ENCODE measurements at regions not wholly inside any gene's neighbourhood (a gene's known extent, or its start where the extent isn't known, plus 50 kb on each side); places are given as distances from the start of the nearest gene placed in this dataset.

- DNase-seq: no peak
- peaks cover 95% of the 10 kb centered on the region for H3K27me3 ChIP-seq (ENCODE audit: insufficient read depth, low read depth)
- POLR2A ChIA-PET (ENCODE audit: unreplicated experiment): interaction anchor here (0.7 kb wide), 1 partner anchor 14 kb away, joined by 3 read pairs; no protein-coding TSS in a partner anchor
- H4K20me1 ChIP-seq (ENCODE audit: insufficient read depth): no peaks in the 10 kb centered on the region
- H3K4me2 ChIP-seq: no peak overlapping the region
- no peaks in the 10 kb centered on the region for H3F3A ChIP-seq (ENCODE audit: insufficient read depth, low read depth)
- no peak overlapping the region for H3K4me3 ChIP-seq
- no peak overlapping the region for H2AFZ ChIP-seq
- H3K27ac ChIP-seq: no peak overlapping the region
- CTCF ChIA-PET: no interaction called here
- no peaks in the 10 kb centered on the region for H3K79me2 ChIP-seq (ENCODE audit: low read depth)
- no peak for TF ChIP-seq CTCF (conservative IDR thresholded peaks at IDR 0.05)
- TF ChIP-seq EZH2 (IDR thresholded peaks at IDR 0.05; ENCODE audit: low read depth): no peak
- no peaks in the 10 kb centered on the region for H3K9me2 ChIP-seq (ENCODE audit: insufficient read depth)
- no TSS peak for BruUV-seq (replicated peaks)
- no peaks in the 10 kb centered on the region for H3K36me3 ChIP-seq (ENCODE audit: low read depth)
- H3K4me1 ChIP-seq (replicated peaks; ENCODE audit: insufficient read depth): no peaks in the 10 kb centered on the region
- intact Hi-C loops (cut with micrococcal nuclease; ENCODE audit: unreplicated experiment): no loop called here
- H3K9me3 ChIP-seq (ENCODE audit: insufficient read depth, low read depth): no peaks in the 10 kb centered on the region
Observed at GRCh38 chr19:30092721-30093569, 150.9 kb downstream of the URI1 start.

DNA sequence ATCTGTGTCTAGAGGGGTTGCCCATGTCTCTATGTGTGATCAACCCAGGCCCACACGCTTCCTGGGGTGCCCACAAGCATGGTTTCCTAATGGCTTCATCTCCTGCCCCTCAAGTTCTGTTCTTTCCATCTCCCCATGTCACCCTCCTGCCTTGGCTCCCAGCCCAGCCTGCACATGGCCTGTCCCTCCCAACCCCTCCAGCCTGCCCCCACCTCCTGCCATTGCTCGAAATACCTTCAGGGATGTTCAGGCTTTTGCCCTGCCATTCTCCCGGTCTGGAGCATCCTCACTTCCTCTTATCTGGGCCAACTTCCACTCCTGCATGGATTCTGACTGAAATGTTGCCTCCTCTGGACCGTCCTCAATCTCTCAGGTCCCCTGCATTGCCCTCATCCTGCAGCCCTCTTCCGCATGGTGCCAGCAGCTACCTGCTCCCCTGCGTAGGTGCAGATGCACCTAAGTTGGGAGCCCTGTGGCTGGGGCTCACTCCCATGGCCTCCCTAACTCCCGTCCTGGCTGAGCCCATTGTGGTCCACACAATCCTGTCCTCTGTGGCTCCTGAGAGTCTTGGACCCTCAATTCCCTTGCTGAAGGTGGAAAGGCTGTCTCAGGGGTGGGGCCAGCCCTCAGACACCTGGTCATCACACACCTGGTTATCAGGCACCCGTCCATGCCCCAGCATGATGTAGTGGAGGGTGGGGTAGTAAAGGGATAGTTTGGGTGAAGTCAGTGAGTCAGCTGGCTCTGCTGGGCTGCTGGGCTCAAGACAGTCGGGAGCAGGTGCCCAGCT, 152.1 kb downstream of the URI1 start:
- Histone ChIP-seq H3K27me3 (ENCODE audit: insufficient read depth, low read depth) (peaks cover 95% of the 10 kb centered on the region), H4K20me1 (ENCODE audit: insufficient read depth) (no peaks in the 10 kb centered on the region), H3K9me2 (ENCODE audit: insufficient read depth) (no peaks in the 10 kb centered on the region), H3K4me3 (no peak overlapping the region), H3K4me2 (no peak overlapping the region), H3K27ac (no peak overlapping the region), H3K4me1 (replicated peaks; ENCODE audit: insufficient read depth) (no peaks in the 10 kb centered on the region), H3K9me3 (ENCODE audit: insufficient read depth, low read depth) (no peaks in the 10 kb centered on the region), H3F3A (ENCODE audit: insufficient read depth, low read depth) (no peaks in the 10 kb centered on the region), H3K79me2 (ENCODE audit: low read depth) (no peaks in the 10 kb centered on the region), H3K36me3 (ENCODE audit: low read depth) (no peaks in the 10 kb centered on the region), H2AFZ (no peak overlapping the region)
- intact Hi-C loops (cut with micrococcal nuclease; ENCODE audit: unreplicated experiment): no loop called here
- TF ChIP-seq EZH2 (IDR thresholded peaks at IDR 0.05; ENCODE audit: low read depth) (no peak), CTCF (conservative IDR thresholded peaks at IDR 0.05) (no peak)
- DNase-seq: no peak
- CTCF ChIA-PET: no interaction called here
- POLR2A ChIA-PET (ENCODE audit: unreplicated experiment): no interaction called here
- no TSS peak for BruUV-seq (replicated peaks)

GRCh38 chr19:30094756-30095140, 152.7 kb downstream of the URI1 start:
- H3K9me2 ChIP-seq (ENCODE audit: insufficient read depth): no peaks in the 10 kb centered on the region
- TF ChIP-seq EZH2 (IDR thresholded peaks at IDR 0.05; ENCODE audit: low read depth): no peak
- TF ChIP-seq CTCF (conservative IDR thresholded peaks at IDR 0.05): no peak
- ChIA-PET POLR2A (ENCODE audit: unreplicated experiment) (no interaction called here), CTCF (no interaction called here)
- intact Hi-C loops (cut with micrococcal nuclease; ENCODE audit: unreplicated experiment): no loop called here
- no TSS peak for BruUV-seq (replicated peaks)
- H3K36me3 ChIP-seq (ENCODE audit: low read depth): no peaks in the 10 kb centered on the region
- H3F3A ChIP-seq (ENCODE audit: insufficient read depth, low read depth): no peaks in the 10 kb centered on the region
- no peaks in the 10 kb centered on the region for H4K20me1 ChIP-seq (ENCODE audit: insufficient read depth)
- H3K4me1 ChIP-seq (replicated peaks; ENCODE audit: insufficient read depth): no peaks in the 10 kb centered on the region
- no peaks in the 10 kb centered on the region for H3K79me2 ChIP-seq (ENCODE audit: low read depth)
- H3K27ac ChIP-seq: no peak overlapping the region
- DNase-seq: no peak
- no peak overlapping the region for H3K4me3 ChIP-seq
- no peaks in the 10 kb centered on the region for H3K9me3 ChIP-seq (ENCODE audit: insufficient read depth, low read depth)
- H3K27me3 ChIP-seq (ENCODE audit: insufficient read depth, low read depth): peaks cover 92% of the 10 kb centered on the region
- no peak overlapping the region for H3K4me2 ChIP-seq
- H2AFZ ChIP-seq: no peak overlapping the region
